Gastrocnemius medialis (tissue), 4 donors: ENCODE measurements at regions not wholly inside any gene's neighbourhood (a gene's known extent, or its start where the extent isn't known, plus 50 kb on each side); places are given as distances from the start of the nearest gene placed in this dataset.

Experiments
- ATAC-seq, 2 donors: fragments of 150-250 bp; one replicate each; pipeline ENCODE4 v1.9.1; 2016
- DNase-seq, 2 donors: peaks; one replicate each; pipeline ENCODE4 v3.0.0-alpha.2; 2019
- H3K27ac ChIP-seq, 4 donors: fragments of 200-600 bp; sonication (generic); 1 replicate in 1 of 4; 2 replicates in 3 of 4; pipeline ENCODE4 v1.5.1; 2016 to 2018; ENCODE audit warnings: mild to moderate bottlenecking in 2 of 4, moderate library complexity in 1 of 4
- H3K27me3 ChIP-seq, 3 donors: fragments of 200-600 bp; sonication (generic) in 2 of 3; 1 replicate in 1 of 3; 2 replicates in 2 of 3; pipeline versions ENCODE4 v1.5.1 to v1.6.0; 2016 to 2019; ENCODE audit warnings: mild to moderate bottlenecking in 1 of 3, moderate library complexity in 1 of 3
- H3K36me3 ChIP-seq, 2 donors: fragments of 200-600 bp; sonication (generic) in 1 of 2; one replicate each; pipeline ENCODE4 v1.5.1; 2017 to 2018
- H3K4me1 ChIP-seq, 2 donors: fragments of 200-600 bp; sonication (generic) in 1 of 2; one replicate each; pipeline ENCODE4 v1.5.1; 2016 to 2017; ENCODE audit warnings: mild to moderate bottlenecking in 2 of 2
- H3K4me3 ChIP-seq, 4 donors: fragments of 200-600 bp; sonication (generic) in 3 of 4; 1 replicate in 1 of 4; 2 replicates in 3 of 4; pipeline ENCODE4 v1.5.1; 2016 to 2019; ENCODE audit warnings: mild to moderate bottlenecking in 2 of 4
- H3K9me3 ChIP-seq, 3 donors: fragments of 200-600 bp; sonication (generic) in 2 of 3; 1 replicate in 1 of 3; 2 replicates in 2 of 3; pipeline ENCODE4 v1.5.1; 2016 to 2019
- POLR2A ChIP-seq, 2 donors: fragments of 450-650 bp; IDR thresholded peaks; one replicate each; pipeline ENCODE4 v1.6.1; 2017; ENCODE audit warnings: antibody characterized with exemption in 2 of 2, mild to moderate bottlenecking in 2 of 2, moderate library complexity in 2 of 2
- in situ Hi-C, 4 donors: fragments of 200-750 bp; cut with MboI; loops; one replicate each; pipeline versions ENCODE4 v1.15.0 to v1.8.0; 2017; ENCODE audit warnings: low sequenced_read_pairs in 4 of 4
- intact Hi-C: fragments of 100-400 bp; cut with DNase I; formaldehyde crosslinking; loops from one replicate; pipeline ENCODE4 v1.15.1; 2023; ENCODE audit warnings: low total_unique reads
- TF ChIP-seq, protein P1 (sequence below), 5 experiments: fragments of 450-650 bp in 3 of 5; fragments of 200-600 bp in 2 of 5; sonication (generic) in 2 of 5; IDR thresholded peaks in 4 of 5; conservative IDR thresholded peaks in 1 of 5; 1 replicate in 4 of 5; 2 replicates in 1 of 5; pipeline ENCODE4 v1.5.1; 2016 to 2019; ENCODE audit warnings: antibody characterized with exemption in 5 of 5, mild to moderate bottlenecking in 3 of 5, moderate library complexity in 3 of 5

GRCh38 chr20:11132819-11133415 lies 459.1 kb upstream of the JAG1 start:
- intact Hi-C loops (no loop called here), in situ Hi-C loops (no loop called here)
- no peaks in the 10 kb centered on the region for H3K4me1 ChIP-seq
- ATAC-seq (no peak), DNase-seq (no peak)
- H3K9me3 ChIP-seq, result no peaks in the 10 kb centered on the region
- no peaks in the 10 kb centered on the region for H3K36me3 ChIP-seq
- no peak for TF ChIP-seq POLR2A (IDR thresholded peaks at IDR 0.05)
- TF ChIP-seq, protein P1, sequence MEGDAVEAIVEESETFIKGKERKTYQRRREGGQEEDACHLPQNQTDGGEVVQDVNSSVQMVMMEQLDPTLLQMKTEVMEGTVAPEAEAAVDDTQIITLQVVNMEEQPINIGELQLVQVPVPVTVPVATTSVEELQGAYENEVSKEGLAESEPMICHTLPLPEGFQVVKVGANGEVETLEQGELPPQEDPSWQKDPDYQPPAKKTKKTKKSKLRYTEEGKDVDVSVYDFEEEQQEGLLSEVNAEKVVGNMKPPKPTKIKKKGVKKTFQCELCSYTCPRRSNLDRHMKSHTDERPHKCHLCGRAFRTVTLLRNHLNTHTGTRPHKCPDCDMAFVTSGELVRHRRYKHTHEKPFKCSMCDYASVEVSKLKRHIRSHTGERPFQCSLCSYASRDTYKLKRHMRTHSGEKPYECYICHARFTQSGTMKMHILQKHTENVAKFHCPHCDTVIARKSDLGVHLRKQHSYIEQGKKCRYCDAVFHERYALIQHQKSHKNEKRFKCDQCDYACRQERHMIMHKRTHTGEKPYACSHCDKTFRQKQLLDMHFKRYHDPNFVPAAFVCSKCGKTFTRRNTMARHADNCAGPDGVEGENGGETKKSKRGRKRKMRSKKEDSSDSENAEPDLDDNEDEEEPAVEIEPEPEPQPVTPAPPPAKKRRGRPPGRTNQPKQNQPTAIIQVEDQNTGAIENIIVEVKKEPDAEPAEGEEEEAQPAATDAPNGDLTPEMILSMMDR (IDR thresholded peaks at IDR 0.05 in 4 of 5, conservative IDR thresholded peaks at IDR 0.05 in 1 of 5), result no peak
- H3K4me3 ChIP-seq, result no peak overlapping the region
- no peaks in the 10 kb centered on the region for H3K27me3 ChIP-seq
- no peak overlapping the region for H3K27ac ChIP-seq

DNA sequence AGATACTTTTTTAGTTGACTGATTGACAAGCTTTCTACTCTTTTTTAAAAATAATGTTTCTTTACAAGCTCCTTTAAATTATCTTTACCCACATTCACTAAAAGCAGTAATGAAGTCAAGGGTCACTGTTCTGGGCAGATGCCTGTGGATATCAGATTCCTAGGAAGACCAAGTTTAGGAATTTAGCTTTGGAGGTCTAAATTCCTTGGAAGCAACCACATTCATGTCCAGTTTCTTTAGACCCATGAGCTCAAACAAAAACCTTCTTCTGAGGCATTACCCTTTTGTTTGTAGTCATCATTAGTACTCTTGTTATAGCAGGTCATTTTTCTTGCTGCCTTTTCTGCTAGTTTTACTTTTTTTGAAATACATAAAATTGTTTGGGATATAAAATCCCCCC lies 462.9 kb upstream of the JAG1 start:
- Histone ChIP-seq H3K4me3 (no peak overlapping the region), H3K27me3 (no peaks in the 10 kb centered on the region), H3K4me1 (no peaks in the 10 kb centered on the region), H3K9me3 (no peaks in the 10 kb centered on the region), H3K27ac (no peak overlapping the region), H3K36me3 (no peaks in the 10 kb centered on the region)
- no peak for TF ChIP-seq POLR2A (IDR thresholded peaks at IDR 0.05)
- TF ChIP-seq, protein P1 (IDR thresholded peaks at IDR 0.05 in 4 of 5, conservative IDR thresholded peaks at IDR 0.05 in 1 of 5), result no peak
- DNase-seq, result no peak
- intact Hi-C loops, result no loop called here
- no peak for ATAC-seq
- in situ Hi-C loops, result no loop called here

- no peak overlapping the region for H3K27ac ChIP-seq
- no peaks in the 10 kb centered on the region for H3K4me1 ChIP-seq
- in situ Hi-C loops, result no loop called here
- intact Hi-C loops, result no loop called here
- TF ChIP-seq POLR2A (IDR thresholded peaks at IDR 0.05), result no peak
- TF ChIP-seq, protein P1 (IDR thresholded peaks at IDR 0.05 in 4 of 5, conservative IDR thresholded peaks at IDR 0.05 in 1 of 5), result no peak
- no peaks in the 10 kb centered on the region for H3K9me3 ChIP-seq
- H3K27me3 ChIP-seq, result no peaks in the 10 kb centered on the region
- no peak for DNase-seq
- ATAC-seq, result no peak
- H3K4me3 ChIP-seq, result no peak overlapping the region
- H3K36me3 ChIP-seq, result no peaks in the 10 kb centered on the region
Observed at GRCh38 chr20:11137688-11138087, 463.9 kb upstream of the JAG1 start.

DNA sequence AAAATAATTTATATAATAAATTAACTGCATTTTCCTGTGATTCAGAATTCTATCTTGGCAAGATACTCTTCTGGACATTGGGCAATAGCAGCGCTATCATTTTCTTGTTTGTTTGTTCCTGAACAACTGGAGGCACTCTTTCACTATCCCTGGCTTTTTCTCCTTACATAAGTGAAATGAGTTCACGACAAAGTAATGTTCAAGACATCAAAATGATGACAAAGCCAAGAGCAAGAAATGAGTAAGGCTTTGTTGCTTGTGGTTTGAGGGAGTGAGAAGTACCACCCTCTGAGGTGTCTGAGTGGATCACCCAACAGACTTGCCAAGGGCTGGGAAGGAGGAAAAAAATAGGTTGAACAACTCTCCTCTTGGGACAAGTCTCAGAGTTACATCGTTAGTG lies 466.6 kb upstream of the JAG1 start:
- Histone ChIP-seq H3K4me3 (no peak overlapping the region), H3K9me3 (no peaks in the 10 kb centered on the region), H3K4me1 (no peaks in the 10 kb centered on the region), H3K27ac (no peak overlapping the region), H3K36me3 (no peaks in the 10 kb centered on the region), H3K27me3 (no peaks in the 10 kb centered on the region)
- TF ChIP-seq POLR2A (IDR thresholded peaks at IDR 0.05), result no peak
- TF ChIP-seq, protein P1 (IDR thresholded peaks at IDR 0.05 in 4 of 5, conservative IDR thresholded peaks at IDR 0.05 in 1 of 5), result no peak
- intact Hi-C loops (no loop called here), in situ Hi-C loops (no loop called here)
- ATAC-seq (peak; percentile 46 to 50), DNase-seq (peak in 1 of 2 donors; percentile 15)

GRCh38 chr20:11143481-11143880 lies 469.7 kb upstream of the JAG1 start:
- in situ Hi-C loops, result no loop called here

More at GRCh38 chr20:11143481-11143880, 469.7 kb upstream of the JAG1 start:
- H3K4me3 ChIP-seq, result no peak overlapping the region
- no peak for DNase-seq
- ATAC-seq, result no peak
- intact Hi-C loops, result no loop called here
- no peaks in the 10 kb centered on the region for H3K27me3 ChIP-seq
- TF ChIP-seq, protein P1 (IDR thresholded peaks at IDR 0.05 in 4 of 5, conservative IDR thresholded peaks at IDR 0.05 in 1 of 5), result no peak
- TF ChIP-seq POLR2A (IDR thresholded peaks at IDR 0.05), result no peak
- no peaks in the 10 kb centered on the region for H3K9me3 ChIP-seq
- H3K27ac ChIP-seq, result peak overlapping the region in 1 of 4 donors; percentile 23
- no peaks in the 10 kb centered on the region for H3K36me3 ChIP-seq
- no peaks in the 10 kb centered on the region for H3K4me1 ChIP-seq
